A673 (cell line): ENCODE measurements at regions not wholly inside any gene's neighbourhood (a gene's known extent, or its start where the extent isn't known, plus 50 kb on each side); places are given as distances from the start of the nearest gene placed in this dataset.
A peak's percentile ranks its signal among the peaks of the same experiment; 100 is the strongest.

ENCODE experiments used
- BruUV-seq: library from RNA; stranded (reverse); fragments of 400-500 nt; replicated peaks from 2 replicates; lab custom pipeline; 2021; lab: Mats Ljungman, UMichigan
- CTCF ChIA-PET: fragments of 300-600 bp; sonication (Branson Sonifier 250); formaldehyde crosslinking; loops from one replicate; lab custom pipeline; 2022; ENCODE audit warnings: antibody characterized with exemption; lab: Charles Lee
- POLR2A ChIA-PET: fragments of 300-600 bp; sonication (Branson Sonifier 250); formaldehyde crosslinking; loops from one replicate; lab custom pipeline; 2022; ENCODE audit warnings: antibody characterized with exemption; ENCODE audit not compliant: low non-redundant PET; lab: Charles Lee
- DNase-seq: peaks from one replicate; pipeline ENCODE4 v3.0.0-alpha.2; 2015; ENCODE audit warnings: low spot score
- H3K27ac ChIP-seq: fragments of 200-600 bp; sonication (generic); 2 replicates; pipeline ENCODE4 v1.5.1; 2016; ENCODE audit warnings: mixed run types, low read depth, mild to moderate bottlenecking, mixed read lengths, antibody characterized with exemption, low read length; ENCODE audit not compliant: poor library complexity, severe bottlenecking
- H3K27me3 ChIP-seq: fragments of 200-600 bp; sonication (generic); replicated peaks from 2 replicates; pipeline ENCODE4 v1.6.1; 2017; ENCODE audit warnings: mixed run types, low read depth, mild to moderate bottlenecking, mixed read lengths, antibody characterized with exemption, low read length; ENCODE audit not compliant: insufficient read depth, poor library complexity
- H3K36me3 ChIP-seq: fragments of 200-600 bp; sonication (generic); 2 replicates; pipeline ENCODE4 v1.6.1; 2016; ENCODE audit warnings: mixed run types, mild to moderate bottlenecking, mixed read lengths, antibody characterized with exemption, low read length; ENCODE audit not compliant: insufficient read depth, poor library complexity, severe bottlenecking
- H3K4me1 ChIP-seq: fragments of 200-600 bp; sonication (generic); 2 replicates; pipeline ENCODE4 v1.6.1; 2017; ENCODE audit warnings: mixed run types, mild to moderate bottlenecking, mixed read lengths, antibody characterized with exemption, low read length; ENCODE audit not compliant: insufficient read depth, poor library complexity, severe bottlenecking
- H3K4me3 ChIP-seq: fragments of 200-600 bp; sonication (generic); 2 replicates; pipeline ENCODE4 v1.5.1; 2016; ENCODE audit warnings: low read depth, mixed run types, mild to moderate bottlenecking, mixed read lengths, low read length; ENCODE audit not compliant: poor library complexity, severe bottlenecking
- H3K9me3 ChIP-seq: fragments of 200-600 bp; sonication (generic); 2 replicates; pipeline ENCODE4 v1.6.1; 2016; ENCODE audit warnings: mixed run types, low read depth, mild to moderate bottlenecking, mixed read lengths, antibody characterized with exemption, low read length; ENCODE audit not compliant: poor library complexity, severe bottlenecking
- EZH2 ChIP-seq: fragments of 200-600 bp; sonication (generic); IDR thresholded peaks from 2 replicates; pipeline ENCODE4 v1.6.1; 2017; ENCODE audit warnings: borderline replicate concordance, low read depth, mild to moderate bottlenecking, mixed read lengths, antibody characterized with exemption, low read length; ENCODE audit not compliant: poor library complexity, severe bottlenecking
- intact Hi-C: fragments of 100-400 bp; cut with micrococcal nuclease; formaldehyde crosslinking; loops from one replicate; pipeline ENCODE4 v1.10.0; 2022; ENCODE audit not compliant: unreplicated experiment
- TF ChIP-seq, protein P1 (sequence below): fragments of 300-800, 200-600 bp; sonication (generic); conservative IDR thresholded peaks from 2 replicates; pipeline ENCODE4 v1.5.1; 2017; ENCODE audit warnings: low read depth, mild to moderate bottlenecking, antibody characterized with exemption, low read length, moderate library complexity, mixed read lengths

DNA sequence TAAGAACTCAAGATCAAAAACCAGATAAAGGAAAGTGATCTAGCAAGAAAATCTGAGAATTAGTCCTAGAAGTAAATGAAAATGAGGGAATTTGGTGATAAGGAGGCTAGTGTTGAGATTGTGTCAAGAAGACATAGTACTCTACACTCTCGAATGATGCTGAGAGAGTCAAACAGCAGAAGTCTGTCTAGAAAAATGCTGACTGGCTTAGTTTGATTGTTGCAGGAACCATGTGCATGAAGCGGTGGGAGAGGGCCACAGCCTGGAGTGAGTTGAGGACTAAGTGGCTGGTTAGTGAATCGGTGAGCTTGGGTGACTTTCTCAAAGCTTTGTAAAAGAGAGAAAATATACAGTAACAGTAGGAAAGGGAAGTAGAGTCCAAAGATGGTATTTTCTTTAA is 124.5 kb downstream of the LRIG3 start:
- ChIA-PET CTCF (no interaction called here), POLR2A (no interaction called here)
- H3K27me3 ChIP-seq, result no peaks in the 10 kb centered on the region
- H3K4me3 ChIP-seq, result no peak overlapping the region
- H3K9me3 ChIP-seq, result no peaks in the 10 kb centered on the region
- H3K27ac ChIP-seq, result no peak overlapping the region
- no peaks in the 10 kb centered on the region for H3K36me3 ChIP-seq
- no peaks in the 10 kb centered on the region for H3K4me1 ChIP-seq
- intact Hi-C loops, result no loop called here
- DNase-seq, result no peak
- BruUV-seq, result no TSS peak
- TF ChIP-seq, protein P1, sequence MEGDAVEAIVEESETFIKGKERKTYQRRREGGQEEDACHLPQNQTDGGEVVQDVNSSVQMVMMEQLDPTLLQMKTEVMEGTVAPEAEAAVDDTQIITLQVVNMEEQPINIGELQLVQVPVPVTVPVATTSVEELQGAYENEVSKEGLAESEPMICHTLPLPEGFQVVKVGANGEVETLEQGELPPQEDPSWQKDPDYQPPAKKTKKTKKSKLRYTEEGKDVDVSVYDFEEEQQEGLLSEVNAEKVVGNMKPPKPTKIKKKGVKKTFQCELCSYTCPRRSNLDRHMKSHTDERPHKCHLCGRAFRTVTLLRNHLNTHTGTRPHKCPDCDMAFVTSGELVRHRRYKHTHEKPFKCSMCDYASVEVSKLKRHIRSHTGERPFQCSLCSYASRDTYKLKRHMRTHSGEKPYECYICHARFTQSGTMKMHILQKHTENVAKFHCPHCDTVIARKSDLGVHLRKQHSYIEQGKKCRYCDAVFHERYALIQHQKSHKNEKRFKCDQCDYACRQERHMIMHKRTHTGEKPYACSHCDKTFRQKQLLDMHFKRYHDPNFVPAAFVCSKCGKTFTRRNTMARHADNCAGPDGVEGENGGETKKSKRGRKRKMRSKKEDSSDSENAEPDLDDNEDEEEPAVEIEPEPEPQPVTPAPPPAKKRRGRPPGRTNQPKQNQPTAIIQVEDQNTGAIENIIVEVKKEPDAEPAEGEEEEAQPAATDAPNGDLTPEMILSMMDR, result no peak
- TF ChIP-seq EZH2, result no peak

DNA sequence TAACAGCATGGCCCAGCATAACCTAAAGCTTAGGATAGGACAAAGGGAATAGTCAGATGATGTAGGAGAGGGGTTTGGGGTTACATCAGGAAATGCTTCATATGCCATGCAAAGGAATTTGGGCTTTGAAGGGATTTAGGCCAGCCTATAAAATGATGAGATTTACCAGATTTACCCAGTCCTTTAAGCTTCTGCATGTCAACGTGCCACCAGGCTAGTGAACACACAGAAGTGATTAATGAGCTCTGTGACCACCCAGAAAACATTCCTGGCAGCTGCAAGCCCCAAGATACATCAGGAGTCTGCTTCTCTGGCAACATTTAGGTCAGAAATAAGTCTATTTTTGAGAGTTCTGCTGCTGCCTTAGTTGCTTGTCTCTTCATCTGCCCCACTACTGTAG is 118.3 kb downstream of the LRIG3 start:
- Histone ChIP-seq H3K4me3 (no peak overlapping the region), H3K36me3 (no peaks in the 10 kb centered on the region), H3K27ac (no peak overlapping the region), H3K27me3 (no peaks in the 10 kb centered on the region), H3K4me1 (no peaks in the 10 kb centered on the region), H3K9me3 (no peaks in the 10 kb centered on the region)
- BruUV-seq, result no TSS peak
- TF ChIP-seq, protein P1, result no peak
- no peak for TF ChIP-seq EZH2
- intact Hi-C loops, result loop anchor here (5.0 kb wide), 1 partner anchor 260 kb away; no protein-coding TSS in a partner anchor
- no peak for DNase-seq
- ChIA-PET POLR2A (no interaction called here), CTCF (no interaction called here)

DNA sequence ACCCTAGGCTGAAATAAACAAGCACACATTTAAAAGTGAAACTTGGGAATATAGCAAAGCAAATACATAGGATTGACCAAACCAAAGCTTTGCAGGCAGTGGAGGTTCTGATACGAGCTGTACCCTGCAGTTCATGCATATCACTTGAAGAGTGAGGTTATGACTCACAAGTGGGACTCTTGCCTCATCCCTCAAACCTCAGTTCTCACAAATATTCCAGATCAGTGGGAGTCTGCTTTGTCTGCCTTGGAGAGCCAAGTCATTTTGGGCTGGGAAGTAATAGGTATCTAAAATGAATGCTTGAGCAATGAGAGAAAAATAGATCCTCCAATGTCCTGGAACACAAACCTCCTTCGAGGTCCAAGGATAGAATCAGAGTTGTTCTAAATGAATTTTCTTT is 116.4 kb downstream of the LRIG3 start:
- POLR2A ChIA-PET, result no interaction called here

More for the DNA sequence above, 116.4 kb downstream of the LRIG3 start:
- Histone ChIP-seq H3K9me3 (no peaks in the 10 kb centered on the region), H3K27ac (no peak overlapping the region), H3K4me1 (no peaks in the 10 kb centered on the region), H3K27me3 (no peaks in the 10 kb centered on the region), H3K4me3 (no peak overlapping the region), H3K36me3 (no peaks in the 10 kb centered on the region)
- intact Hi-C loops, result loop anchor here (5.0 kb wide), 1 partner anchor 262 kb away; no protein-coding TSS in a partner anchor
- TF ChIP-seq, protein P1, result no peak
- no peak for TF ChIP-seq EZH2
- peak; percentile 10 for DNase-seq
- CTCF ChIA-PET, result no interaction called here
- no TSS peak for BruUV-seq
